Uterus (tissue), 3 donors: ENCODE measurements at regions not wholly inside any gene's neighbourhood (a gene's known extent, or its start where the extent isn't known, plus 50 kb on each side); places are given as distances from the start of the nearest gene placed in this dataset.

Experiments used
- DNase-seq, 2 donors: peaks; one replicate each; pipeline ENCODE4 v3.0.0-alpha.2; 2019 to 2020
- H3K27ac ChIP-seq, 2 donors: fragments of 200-600 bp; sonication (generic); 1 replicate in 1 of 2; 2 replicates in 1 of 2; pipeline ENCODE4 v1.5.1; 2016 to 2018
- H3K27me3 ChIP-seq, 2 donors: fragments of 200-600 bp; sonication (generic); one replicate each; pipeline ENCODE4 v1.5.1; 2018 to 2019; ENCODE audit warnings: control low read depth in 1 of 2
- H3K36me3 ChIP-seq, 2 donors: fragments of 200-600 bp; sonication (generic); one replicate each; pipeline ENCODE4 v1.5.1; 2019; ENCODE audit warnings: control low read depth in 1 of 2
- H3K4me1 ChIP-seq, 2 donors: fragments of 200-600 bp; sonication (generic); one replicate each; pipeline ENCODE4 v1.5.1; 2018 to 2019; ENCODE audit warnings: control low read depth in 1 of 2
- H3K4me3 ChIP-seq, 2 donors: fragments of 200-600 bp; sonication (generic); 1 replicate in 1 of 2; 2 replicates in 1 of 2; pipeline ENCODE4 v1.5.1; 2018 to 2019; ENCODE audit warnings: mild to moderate bottlenecking in 1 of 2
- H3K9me3 ChIP-seq, 2 donors: fragments of 200-600 bp; sonication (generic); one replicate each; pipeline ENCODE4 v1.5.1; 2019; ENCODE audit warnings: control low read depth in 1 of 2
- CTCF ChIP-seq, 4 experiments: fragments of 200-600 bp in 2 of 4; fragments of 450-650 bp in 2 of 4; sonication (generic) in 2 of 4; IDR thresholded peaks; one replicate each; pipeline ENCODE4 v1.5.1; 2016 to 2019; ENCODE audit warnings: antibody characterized with exemption in 4 of 4, mild to moderate bottlenecking in 2 of 4, moderate library complexity in 1 of 4
- POLR2A ChIP-seq, 2 donors: fragments of 450-650 bp; IDR thresholded peaks; one replicate each; pipeline ENCODE4 v1.6.1; 2016; ENCODE audit warnings: antibody characterized with exemption in 2 of 2, mild to moderate bottlenecking in 1 of 2, moderate library complexity in 1 of 2
- intact Hi-C: fragments of 100-400 bp; cut with DNase I; formaldehyde crosslinking; loops from one replicate; pipeline ENCODE4 v1.15.1; 2023; ENCODE audit warnings: low total_unique reads
- donor health status: DM: yes; HTN: yes; CAD: no.

- H3K4me1 ChIP-seq: no peaks in the 10 kb centered on the region
- no peak for DNase-seq
- intact Hi-C loops: no loop called here
- H3K4me3 ChIP-seq: no peak overlapping the region
- H3K27me3 ChIP-seq: no peaks in the 10 kb centered on the region
- no peak overlapping the region for H3K27ac ChIP-seq
- no peaks in the 10 kb centered on the region for H3K36me3 ChIP-seq
- TF ChIP-seq CTCF (IDR thresholded peaks at IDR 0.05): no peak
- TF ChIP-seq POLR2A (IDR thresholded peaks at IDR 0.05): no peak
- H3K9me3 ChIP-seq: no peaks in the 10 kb centered on the region
Observed at GRCh38 chr4:132026166-132026565, 1122.9 kb upstream of the PCDH10 start.

GRCh38 chr4:132026816-132027215 lies 1122.3 kb upstream of the PCDH10 start:
- intact Hi-C loops: no loop called here
- Histone ChIP-seq H3K27ac (no peak overlapping the region), H3K36me3 (no peaks in the 10 kb centered on the region), H3K4me3 (no peak overlapping the region), H3K9me3 (no peaks in the 10 kb centered on the region), H3K27me3 (no peaks in the 10 kb centered on the region), H3K4me1 (no peaks in the 10 kb centered on the region)
- DNase-seq: no peak
- no peak for TF ChIP-seq POLR2A (IDR thresholded peaks at IDR 0.05)
- TF ChIP-seq CTCF (IDR thresholded peaks at IDR 0.05): no peak

GRCh38 chr4:132056496-132056895 lies 1092.6 kb upstream of the PCDH10 start:
- no peaks in the 10 kb centered on the region for H3K36me3 ChIP-seq
- no peaks in the 10 kb centered on the region for H3K9me3 ChIP-seq
- H3K27me3 ChIP-seq: no peaks in the 10 kb centered on the region
- no peak for DNase-seq
- no peaks in the 10 kb centered on the region for H3K4me1 ChIP-seq
- TF ChIP-seq POLR2A (IDR thresholded peaks at IDR 0.05): no peak
- no peak for TF ChIP-seq CTCF (IDR thresholded peaks at IDR 0.05)
- no peak overlapping the region for H3K4me3 ChIP-seq
- H3K27ac ChIP-seq: no peak overlapping the region
- intact Hi-C loops: no loop called here

- intact Hi-C loops: no loop called here
- no peak for TF ChIP-seq CTCF (IDR thresholded peaks at IDR 0.05)
- no peak for TF ChIP-seq POLR2A (IDR thresholded peaks at IDR 0.05)
Observed at GRCh38 chr4:132059227-132059626, 1089.9 kb upstream of the PCDH10 start.

GRCh38 chr4:132062611-132063239 lies 1086.4 kb upstream of the PCDH10 start:
- TF ChIP-seq CTCF (IDR thresholded peaks at IDR 0.05): no peak
- no peak for TF ChIP-seq POLR2A (IDR thresholded peaks at IDR 0.05)
- H3K27me3 ChIP-seq: no peaks in the 10 kb centered on the region
- no peaks in the 10 kb centered on the region for H3K36me3 ChIP-seq
- H3K27ac ChIP-seq: no peak overlapping the region
- no peaks in the 10 kb centered on the region for H3K4me1 ChIP-seq
- intact Hi-C loops: no loop called here
- H3K9me3 ChIP-seq: no peaks in the 10 kb centered on the region
- no peak for DNase-seq
- H3K4me3 ChIP-seq: no peak overlapping the region

More at GRCh38 chr4:132059227-132059626, 1089.9 kb upstream of the PCDH10 start:
- DNase-seq: no peak
- Histone ChIP-seq H3K9me3 (no peaks in the 10 kb centered on the region), H3K27ac (no peak overlapping the region), H3K4me1 (no peaks in the 10 kb centered on the region), H3K4me3 (no peak overlapping the region), H3K36me3 (no peaks in the 10 kb centered on the region), H3K27me3 (no peaks in the 10 kb centered on the region)
